Gastroesophageal sphincter (tissue), 4 donors: ENCODE measurements at regions not wholly inside any gene's neighbourhood (a gene's known extent, or its start where the extent isn't known, plus 50 kb on each side); places are given as distances from the start of the nearest gene placed in this dataset.

ENCODE experiments used
- ATAC-seq: fragments of 150-250 bp; one replicate; pipeline ENCODE4 v1.9.1; 2016; ENCODE audit warnings: mild to moderate bottlenecking, moderate library complexity
- H3K27ac ChIP-seq, 4 donors: fragments of 200-600 bp; sonication (generic) in 3 of 4; 1 replicate in 3 of 4; 2 replicates in 1 of 4; pipeline ENCODE4 v1.5.1; 2016 to 2019
- H3K27me3 ChIP-seq: fragments of 200-600 bp; sonication (generic); one replicate; pipeline ENCODE4 v1.5.1; 2019
- H3K36me3 ChIP-seq, 2 donors: fragments of 200-600 bp; sonication (generic); one replicate each; pipeline ENCODE4 v1.5.1; 2019; ENCODE audit warnings: control low read depth in 1 of 2
- H3K4me1 ChIP-seq, 3 donors: fragments of 200-600 bp; sonication (generic); 1 replicate in 2 of 3; 2 replicates in 1 of 3; pipeline ENCODE4 v1.5.1; 2016 to 2019; ENCODE audit warnings: control low read depth in 2 of 3
- H3K4me3 ChIP-seq, 2 donors: fragments of 200-600 bp; sonication (generic); one replicate each; pipeline ENCODE4 v1.5.1; 2019; ENCODE audit warnings: mild to moderate bottlenecking in 1 of 2, moderate library complexity in 1 of 2
- H3K9me3 ChIP-seq, 3 donors: fragments of 200-600 bp; sonication (generic); one replicate each; pipeline ENCODE4 v1.5.1; 2017 to 2019; ENCODE audit warnings: control low read depth in 2 of 3
- CTCF ChIP-seq, 4 experiments: fragments of 200-600 bp in 2 of 4; fragments of 450-650 bp in 2 of 4; sonication (generic) in 1 of 4; IDR thresholded peaks; one replicate each; pipeline ENCODE4 v1.5.1; 2017 to 2019; ENCODE audit warnings: antibody characterized with exemption in 4 of 4, mild to moderate bottlenecking in 2 of 4, moderate library complexity in 2 of 4
- EP300 ChIP-seq: sonication (generic); formaldehyde crosslinking; IDR thresholded peaks from one replicate; pipeline ENCODE4 v1.6.1; 2017; ENCODE audit warnings: antibody characterized with exemption, mild to moderate bottlenecking
- POLR2A ChIP-seq, 2 donors: fragments of 450-650 bp; IDR thresholded peaks; one replicate each; pipeline ENCODE4 v1.6.1; 2017; ENCODE audit warnings: antibody characterized with exemption in 2 of 2, mild to moderate bottlenecking in 2 of 2, moderate library complexity in 1 of 2
- POLR2AphosphoS5 ChIP-seq: sonication (generic); formaldehyde crosslinking; IDR thresholded peaks from one replicate; pipeline ENCODE4 v1.6.1; 2017; ENCODE audit warnings: antibody characterized with exemption
- WGBS, 2 donors: methylation state at CpG; one replicate each; pipeline ENCODE4 v1.1.5; 2018; ENCODE audit warnings: low coverage in 1 of 2; 5-methylcytosine and 5-hydroxymethylcytosine counted together

- TF ChIP-seq CTCF (IDR thresholded peaks at IDR 0.05) (no peak), EP300 (no peak), POLR2A (IDR thresholded peaks at IDR 0.05) (no peak), POLR2AphosphoS5 (no peak)
- ATAC-seq: no peak
- no peaks in the 10 kb centered on the region for H3K27me3 ChIP-seq
- 70 to 76% methylated on average over 2 to 3 of the region's 3 CpGs for WGBS, 2 donors
- no peak overlapping the region for H3K27ac ChIP-seq
- H3K9me3 ChIP-seq: no peaks in the 10 kb centered on the region
- H3K4me3 ChIP-seq: no peak overlapping the region
- H3K36me3 ChIP-seq: no peaks in the 10 kb centered on the region
- no peaks in the 10 kb centered on the region for H3K4me1 ChIP-seq
These were observed 275.9 kb downstream of the MAN2A1 start for GRCh38 chr5:109965634-109966033.

GRCh38 chr5:109971968-109972367 is 282.2 kb downstream of the MAN2A1 start:
- Histone ChIP-seq H3K9me3 (no peaks in the 10 kb centered on the region), H3K36me3 (no peaks in the 10 kb centered on the region)
- WGBS, 2 donors: 85 to 100% methylated on average over 1 of the region's 1 CpG

GRCh38 chr5:109981979-109982378 is 292.3 kb downstream of the MAN2A1 start:
- no peak for TF ChIP-seq POLR2AphosphoS5
- no peak for TF ChIP-seq EP300
- no peak for TF ChIP-seq CTCF (IDR thresholded peaks at IDR 0.05)
- no peak for TF ChIP-seq POLR2A (IDR thresholded peaks at IDR 0.05)
- H3K4me1 ChIP-seq: no peaks in the 10 kb centered on the region

More at GRCh38 chr5:109971968-109972367, 282.2 kb downstream of the MAN2A1 start:
- no peaks in the 10 kb centered on the region for H3K4me1 ChIP-seq
- ATAC-seq: no peak
- H3K4me3 ChIP-seq: no peak overlapping the region
- TF ChIP-seq POLR2AphosphoS5 (no peak), POLR2A (IDR thresholded peaks at IDR 0.05) (no peak), CTCF (IDR thresholded peaks at IDR 0.05) (no peak), EP300 (no peak)
- no peaks in the 10 kb centered on the region for H3K27me3 ChIP-seq
- H3K27ac ChIP-seq: no peak overlapping the region

GRCh38 chr5:109982966-109983534 is 293.3 kb downstream of the MAN2A1 start:
- 77 to 88% methylated on average over 2 of the region's 3 CpGs for WGBS, 2 donors
- H3K9me3 ChIP-seq: no peaks in the 10 kb centered on the region
- no peak for ATAC-seq

More at GRCh38 chr5:109981979-109982378, 292.3 kb downstream of the MAN2A1 start:
- Histone ChIP-seq H3K27ac (no peak overlapping the region), H3K9me3 (no peaks in the 10 kb centered on the region), H3K36me3 (no peaks in the 10 kb centered on the region), H3K27me3 (no peaks in the 10 kb centered on the region), H3K4me3 (no peak overlapping the region)
- no peak for ATAC-seq

More at GRCh38 chr5:109982966-109983534, 293.3 kb downstream of the MAN2A1 start:
- Histone ChIP-seq H3K36me3 (no peaks in the 10 kb centered on the region), H3K27ac (no peak overlapping the region), H3K27me3 (no peaks in the 10 kb centered on the region), H3K4me3 (no peak overlapping the region), H3K4me1 (no peaks in the 10 kb centered on the region)
- TF ChIP-seq POLR2AphosphoS5 (no peak), EP300 (no peak), CTCF (IDR thresholded peaks at IDR 0.05) (no peak), POLR2A (IDR thresholded peaks at IDR 0.05) (no peak)
